ENCODE measurements at regions not wholly inside any gene's neighbourhood (a gene's known extent, or its start where the extent isn't known, plus 50 kb on each side); places are given as distances from the start of the nearest gene placed in this dataset.

GRCh38 chr16:73384506-73385089 is 336.7 kb upstream of the ZFHX3 start:
- Histone ChIP-seq H3K27me3 (ENCODE audit: low read length) (peaks cover 68% of the 10 kb centered on the region), H3K4me3 (ENCODE audit: low read length) (no peak overlapping the region), H2AFZ (ENCODE audit: low read length) (no peak overlapping the region), H4K20me1 (ENCODE audit: low read length) (no peaks in the 10 kb centered on the region), H3K9me2 (replicated peaks; ENCODE audit: low read length) (no peaks in the 10 kb centered on the region), H3K36me3 (ENCODE audit: low read depth, low read length) (no peaks in the 10 kb centered on the region), H3K27ac (ENCODE audit: low read length) (no peak overlapping the region), H3F3A (ENCODE audit: low read length, unreplicated experiment) (no peaks in the 10 kb centered on the region), H3K9me3 (ENCODE audit: low read length) (no peaks in the 10 kb centered on the region), H3K4me2 (ENCODE audit: low read length) (no peak overlapping the region), H3K9ac (ENCODE audit: low read length) (no peak overlapping the region), H3K4me1 (ENCODE audit: insufficient read depth, low read length) (no peaks in the 10 kb centered on the region), H3K79me2 (ENCODE audit: low read length) (no peaks in the 10 kb centered on the region)
- BruUV-seq (replicated peaks) = no TSS peak
- TF ChIP-seq CTCF (conservative IDR thresholded peaks at IDR 0.05; ENCODE audit: low read depth, low read length) (no peak), EZH2 (IDR thresholded peaks at IDR 0.05; ENCODE audit: low read length, unreplicated experiment) (no peak), EZH2phosphoT487 (IDR thresholded peaks at IDR 0.05; ENCODE audit: borderline replicate concordance, low read length) (no peak)
- DNase-seq (no peak), ATAC-seq (no peak)
- POLR2A ChIA-PET (ENCODE audit: unreplicated experiment) = no interaction called here
- CTCF ChIA-PET = no interaction called here
- intact Hi-C loops (cut with micrococcal nuclease) = no loop called here

DNA sequence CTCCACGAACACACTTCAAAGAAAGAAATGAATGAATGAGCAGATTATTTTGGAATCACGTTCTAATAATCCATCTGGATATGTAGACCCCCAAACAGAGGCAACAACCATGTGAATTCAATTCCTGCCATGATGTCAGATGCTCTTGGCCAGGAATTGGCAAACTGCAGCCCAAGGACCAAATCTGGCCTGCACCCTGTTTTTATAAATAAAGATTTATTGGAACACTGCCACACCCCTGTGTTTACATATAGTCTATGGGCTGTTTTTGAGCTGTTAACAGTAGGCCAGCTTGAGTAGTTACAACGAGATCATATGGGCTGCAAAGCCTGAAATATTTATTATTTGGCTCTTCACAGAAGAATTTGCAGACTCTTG is 336.0 kb upstream of the ZFHX3 start:
- Histone ChIP-seq H2AFZ (ENCODE audit: low read length) (no peak overlapping the region), H3K36me3 (ENCODE audit: low read depth, low read length) (no peaks in the 10 kb centered on the region), H3K4me1 (ENCODE audit: insufficient read depth, low read length) (no peaks in the 10 kb centered on the region), H3K9me3 (ENCODE audit: low read length) (no peaks in the 10 kb centered on the region), H4K20me1 (ENCODE audit: low read length) (no peaks in the 10 kb centered on the region), H3F3A (ENCODE audit: low read length, unreplicated experiment) (no peaks in the 10 kb centered on the region), H3K9ac (ENCODE audit: low read length) (no peak overlapping the region), H3K4me2 (ENCODE audit: low read length) (no peak overlapping the region), H3K79me2 (ENCODE audit: low read length) (no peaks in the 10 kb centered on the region), H3K27ac (ENCODE audit: low read length) (no peak overlapping the region), H3K27me3 (ENCODE audit: low read length) (peaks cover 68% of the 10 kb centered on the region), H3K9me2 (replicated peaks; ENCODE audit: low read length) (no peaks in the 10 kb centered on the region), H3K4me3 (ENCODE audit: low read length) (no peak overlapping the region)
- intact Hi-C loops (cut with micrococcal nuclease) = no loop called here
- ChIA-PET POLR2A (ENCODE audit: unreplicated experiment) (no interaction called here), CTCF (no interaction called here)
- TF ChIP-seq EZH2phosphoT487 (IDR thresholded peaks at IDR 0.05; ENCODE audit: borderline replicate concordance, low read length) (no peak), EZH2 (IDR thresholded peaks at IDR 0.05; ENCODE audit: low read length, unreplicated experiment) (no peak), CTCF (conservative IDR thresholded peaks at IDR 0.05; ENCODE audit: low read depth, low read length) (no peak)
- no peak for DNase-seq
- BruUV-seq (replicated peaks) = no TSS peak
- ATAC-seq = no peak

DNA sequence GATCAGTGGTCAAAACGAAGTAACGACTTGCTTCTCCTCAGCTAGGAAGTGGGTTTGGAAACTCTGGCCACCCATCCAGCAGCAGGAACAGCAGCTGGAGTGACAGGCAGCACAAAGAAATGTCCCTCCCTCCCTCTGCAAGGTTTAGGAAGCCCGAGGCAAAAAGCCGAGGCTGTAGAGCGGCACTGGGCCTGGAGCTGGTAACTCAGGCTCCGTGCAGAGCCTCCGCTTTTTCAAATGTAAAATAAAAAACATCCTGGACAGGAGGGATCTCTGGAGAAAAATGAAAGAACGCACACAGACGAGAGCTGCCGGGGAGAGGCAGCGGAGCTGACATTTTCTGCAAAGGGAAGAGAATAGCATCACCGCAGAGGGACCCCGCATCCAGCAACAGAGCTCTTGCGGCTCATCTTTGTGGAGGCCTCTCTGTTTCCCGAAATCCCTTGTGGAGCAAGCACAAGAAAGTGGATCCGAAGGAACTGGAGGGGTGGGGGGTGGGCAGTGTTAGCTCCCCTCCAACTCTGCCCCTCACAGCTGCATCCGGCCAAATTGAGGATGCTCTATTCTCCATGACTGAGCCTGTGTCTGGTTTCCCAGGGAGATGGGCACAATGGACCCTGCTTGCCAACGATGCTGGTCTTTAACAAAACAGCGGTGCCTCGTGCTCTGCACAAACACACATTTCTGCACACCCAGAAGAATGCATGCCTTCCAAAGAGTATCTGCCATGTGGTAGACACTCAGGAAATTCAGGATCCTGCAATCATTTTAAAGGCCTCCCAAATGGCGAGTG is 335.5 kb upstream of the ZFHX3 start:
- DNase-seq = no peak
- TF ChIP-seq EZH2phosphoT487 (IDR thresholded peaks at IDR 0.05; ENCODE audit: borderline replicate concordance, low read length) (no peak), EZH2 (IDR thresholded peaks at IDR 0.05; ENCODE audit: low read length, unreplicated experiment) (no peak), CTCF (conservative IDR thresholded peaks at IDR 0.05; ENCODE audit: low read depth, low read length) (no peak)

More for the DNA sequence above, 335.5 kb upstream of the ZFHX3 start:
- no peaks in the 10 kb centered on the region for H3K4me1 ChIP-seq (ENCODE audit: insufficient read depth, low read length)
- H3K79me2 ChIP-seq (ENCODE audit: low read length) = no peaks in the 10 kb centered on the region
- H3K9me3 ChIP-seq (ENCODE audit: low read length) = no peaks in the 10 kb centered on the region
- H3K4me3 ChIP-seq (ENCODE audit: low read length) = no peak overlapping the region
- H3K27me3 ChIP-seq (ENCODE audit: low read length) = peaks cover 62% of the 10 kb centered on the region
- no peaks in the 10 kb centered on the region for H4K20me1 ChIP-seq (ENCODE audit: low read length)
- no peaks in the 10 kb centered on the region for H3F3A ChIP-seq (ENCODE audit: low read length, unreplicated experiment)
- ChIA-PET CTCF (no interaction called here), POLR2A (ENCODE audit: unreplicated experiment) (no interaction called here)
- H3K9ac ChIP-seq (ENCODE audit: low read length) = no peak overlapping the region
- intact Hi-C loops (cut with micrococcal nuclease) = no loop called here
- H3K27ac ChIP-seq (ENCODE audit: low read length) = no peak overlapping the region
- H3K4me2 ChIP-seq (ENCODE audit: low read length) = no peak overlapping the region
- H3K9me2 ChIP-seq (replicated peaks; ENCODE audit: low read length) = no peaks in the 10 kb centered on the region
- H2AFZ ChIP-seq (ENCODE audit: low read length) = no peak overlapping the region
- BruUV-seq (replicated peaks) = no TSS peak
- no peaks in the 10 kb centered on the region for H3K36me3 ChIP-seq (ENCODE audit: low read depth, low read length)
- no peak for ATAC-seq

Measured in PC-3 (cell line).